GM23338 (cell line): ENCODE measurements at regions not wholly inside any gene's neighbourhood (a gene's known extent, or its start where the extent isn't known, plus 50 kb on each side); places are given as distances from the start of the nearest gene placed in this dataset.

ENCODE experiments used
- ATAC-seq: fragments of 200-7000 bp; cut with Tn5 transposase; 3 replicates; pipeline ENCODE4 v1.9.1; 2020
- DNase-seq: peaks from one replicate; pipeline ENCODE4 v3.0.0-alpha.2; 2015; ENCODE audit warnings: low spot score
- H2AFZ ChIP-seq: fragments of 200-600 bp; sonication (generic); 2 replicates; pipeline ENCODE4 v1.8.0; 2016; ENCODE audit warnings: antibody characterized with exemption, mild to moderate bottlenecking, moderate library complexity
- H3F3A ChIP-seq: fragments of 200-600 bp; sonication (generic); replicated peaks from 2 replicates; pipeline ENCODE4 v1.8.0; 2017; ENCODE audit warnings: antibody characterized with exemption, mixed run types, low read depth
- H3K27ac ChIP-seq: fragments of 200-600 bp; sonication (generic); 2 replicates; pipeline ENCODE4 v1.6.1; 2016; ENCODE audit warnings: low read depth
- H3K27me3 ChIP-seq: fragments of 200-600 bp; sonication (generic); 2 replicates; pipeline ENCODE4 v1.8.0; 2016; ENCODE audit warnings: mild to moderate bottlenecking, mixed run types, moderate library complexity; ENCODE audit not compliant: insufficient read depth
- H3K36me3 ChIP-seq: fragments of 200-600 bp; sonication (generic); 2 replicates; pipeline ENCODE4 v1.8.0; 2016; ENCODE audit warnings: mild to moderate bottlenecking; ENCODE audit not compliant: insufficient read depth
- H3K4me1 ChIP-seq: fragments of 200-600 bp; sonication (generic); 2 replicates; pipeline ENCODE4 v1.8.0; 2016; ENCODE audit warnings: mild to moderate bottlenecking, moderate library complexity; ENCODE audit not compliant: insufficient read depth
- H3K4me2 ChIP-seq: fragments of 200-600 bp; sonication (generic); 2 replicates; pipeline ENCODE4 v1.7.1; 2017; ENCODE audit warnings: mixed run types
- H3K4me3 ChIP-seq: fragments of 200-600 bp; sonication (generic); 2 replicates; pipeline ENCODE4 v1.6.1; 2016; ENCODE audit warnings: mixed run types
- H3K79me2 ChIP-seq: fragments of 200-600 bp; sonication (generic); replicated peaks from 2 replicates; pipeline ENCODE4 v1.8.0; 2017; ENCODE audit warnings: mild to moderate bottlenecking; ENCODE audit not compliant: insufficient read depth
- H3K9me2 ChIP-seq: fragments of 200-600 bp; sonication (generic); 2 replicates; pipeline ENCODE4 v1.8.0; 2017; ENCODE audit not compliant: insufficient read depth
- H4K20me1 ChIP-seq: fragments of 200-600 bp; sonication (generic); replicated peaks from 2 replicates; pipeline ENCODE4 v1.8.0; 2017; ENCODE audit warnings: mild to moderate bottlenecking; ENCODE audit not compliant: insufficient read depth
- H3K27ac Mint-ChIP-seq: 2 replicates; pipeline ENCODE4 v1.8.0; 2020; ENCODE audit warnings: inconsistent platforms, mild to moderate bottlenecking, moderate library complexity, mixed read lengths
- H3K27me3 Mint-ChIP-seq: 3 replicates; pipeline ENCODE4 v1.8.0; 2022; ENCODE audit warnings: low read depth, mild to moderate bottlenecking, moderate library complexity, mixed read lengths, inconsistent platforms; ENCODE audit not compliant: insufficient read depth, poor library complexity
- H3K36me3 Mint-ChIP-seq: 3 replicates; pipeline ENCODE4 v1.8.0; 2021; ENCODE audit warnings: low read depth, mild to moderate bottlenecking, inconsistent platforms, moderate library complexity, mixed read lengths
- H3K4me1 Mint-ChIP-seq: 3 replicates; pipeline ENCODE4 v1.8.0; 2020; ENCODE audit warnings: mild to moderate bottlenecking, inconsistent platforms, mixed read lengths
- H3K4me3 Mint-ChIP-seq: 3 replicates; pipeline ENCODE4 v1.8.0; 2021; ENCODE audit warnings: moderate library complexity, mild to moderate bottlenecking, inconsistent platforms, mixed read lengths
- H3K9me3 Mint-ChIP-seq: 3 replicates; pipeline ENCODE4 v1.8.0; 2020; ENCODE audit warnings: moderate library complexity, mild to moderate bottlenecking, inconsistent platforms, mixed read lengths
- CREB1 ChIP-seq: fragments of 250-450 bp; sonication (Bioruptor Pico); IDR thresholded peaks from 2 replicates; pipeline ENCODE4 v1.5.0; 2020; ENCODE audit warnings: low read depth, mild to moderate bottlenecking, moderate library complexity
- CTCF ChIP-seq, 2 experiments: fragments of 200-600 bp in 1 of 2; sonication (generic) in 1 of 2; conservative IDR thresholded peaks; 2 replicates each; pipeline versions ENCODE4 v1.5.1 to v1.6.1; 2016 to 2017; ENCODE audit warnings: antibody characterized with exemption in 2 of 2, low read depth in 2 of 2, mild to moderate bottlenecking in 2 of 2, moderate library complexity in 1 of 2
- EZH2 ChIP-seq: fragments of 200-600 bp; sonication (generic); IDR thresholded peaks from one replicate; pipeline ENCODE4 v1.8.0; 2017; ENCODE audit warnings: antibody characterized with exemption, mild to moderate bottlenecking, low read depth; ENCODE audit not compliant: unreplicated experiment
- EZH2phosphoT487 ChIP-seq: fragments of 200-600 bp; sonication (generic); IDR thresholded peaks from one replicate; pipeline ENCODE4 v1.8.1; 2018; ENCODE audit warnings: antibody characterized with exemption; ENCODE audit not compliant: unreplicated experiment
- JUNB ChIP-seq: IDR thresholded peaks from one replicate; pipeline ENCODE4 v1.6.1; 2016; ENCODE audit warnings: antibody characterized with exemption; ENCODE audit not compliant: unreplicated experiment
- NANOG ChIP-seq: IDR thresholded peaks from 2 replicates; pipeline ENCODE4 v1.6.1; 2016; ENCODE audit warnings: antibody characterized with exemption, borderline replicate concordance
- REST ChIP-seq: IDR thresholded peaks from one replicate; pipeline ENCODE4 v1.6.1; 2018; ENCODE audit warnings: antibody characterized with exemption; ENCODE audit not compliant: unreplicated experiment
- STAT1 ChIP-seq: IDR thresholded peaks from one replicate; pipeline ENCODE4 v1.6.1; 2016; ENCODE audit warnings: antibody characterized with exemption; ENCODE audit not compliant: unreplicated experiment
- ZNF114 ChIP-seq: fragments of 250-450 bp; sonication (Bioruptor Pico); IDR thresholded peaks from 2 replicates; pipeline ENCODE4 v1.5.0; 2020; ENCODE audit warnings: mild to moderate bottlenecking, moderate library complexity
- ZNF331 ChIP-seq: fragments of 250-450 bp; sonication (Bioruptor Pico); IDR thresholded peaks from 2 replicates; pipeline ENCODE4 v1.5.0; 2020; ENCODE audit warnings: low read depth, mild to moderate bottlenecking, moderate library complexity
- ZNF462 ChIP-seq: fragments of 250-450 bp; sonication (Bioruptor Pico); IDR thresholded peaks from 2 replicates; pipeline ENCODE4 v1.5.0; 2020; ENCODE audit warnings: mild to moderate bottlenecking, moderate library complexity

GRCh38 chrX:40243755-40244515 lies 146.2 kb upstream of the BCOR start (continued):
- TF ChIP-seq ZNF114 (CRISPR knock-in tag) (no peak), REST (no peak), NANOG (no peak), JUNB (no peak), CTCF (conservative IDR thresholded peaks at IDR 0.05; ENCODE audit: low read depth in 2 of 2) (no peak), EZH2 (no peak), CREB1 (CRISPR knock-in tag) (no peak), EZH2phosphoT487 (no peak)

- Histone ChIP-seq H3K4me2 (no peak overlapping the region), H3K27ac (no peak overlapping the region), H3K27me3 (no peaks in the 10 kb centered on the region), H4K20me1 (no peaks in the 10 kb centered on the region), H2AFZ (no peak overlapping the region), H3K36me3 (no peaks in the 10 kb centered on the region), H3F3A (no peaks in the 10 kb centered on the region), H3K9me2 (no peaks in the 10 kb centered on the region), H3K79me2 (no peaks in the 10 kb centered on the region), H3K4me3 (no peak overlapping the region), H3K4me1 (peaks cover 5% of the 10 kb centered on the region)
- H3K27ac Mint-ChIP-seq = no peak overlapping the region
- no peak for DNase-seq
- no peaks in the 10 kb centered on the region; the same call in 2 of the 3 replicates for H3K9me3 Mint-ChIP-seq
- H3K4me1 Mint-ChIP-seq = peaks cover 26% of the 10 kb centered on the region; the same call in 2 of the 3 replicates
- ATAC-seq = no peak
- no peak overlapping the region for H3K4me3 Mint-ChIP-seq
- no peaks in the 10 kb centered on the region for H3K36me3 Mint-ChIP-seq
- peaks cover 10% of the 10 kb centered on the region for H3K27me3 Mint-ChIP-seq
- TF ChIP-seq CREB1 (CRISPR knock-in tag) (no peak), STAT1 (no peak), EZH2phosphoT487 (no peak), NANOG (no peak), ZNF331 (CRISPR knock-in tag) (no peak), ZNF462 (CRISPR knock-in tag) (no peak), ZNF114 (CRISPR knock-in tag) (no peak), JUNB (no peak)
Measured at GRCh38 chrX:40240844-40241243, 143.1 kb upstream of the BCOR start.
